CD14-positive monocyte (primary cell): ENCODE measurements at regions not wholly inside any gene's neighbourhood (a gene's known extent, or its start where the extent isn't known, plus 50 kb on each side); places are given as distances from the start of the nearest gene placed in this dataset.

Experiments used
- DNase-seq, 3 donors: peaks; one replicate each; pipeline ENCODE4 v3.0.0-alpha.2; 2011 to 2022
- H2AFZ ChIP-seq: 2 replicates; pipeline ENCODE4 v1.6.0; 2012; ENCODE audit warnings: mild to moderate bottlenecking, low read depth, low read length, inconsistent platforms; ENCODE audit not compliant: insufficient read depth, poor library complexity, severe bottlenecking
- H3K27ac ChIP-seq, 2 donors: 1 replicate in 1 of 2; 2 replicates in 1 of 2; pipeline ENCODE4 v1.5.1; 2012 to 2013; ENCODE audit warnings: low read length in 2 of 2, control low read depth in 1 of 2, inconsistent platforms in 1 of 2, low read depth in 1 of 2, mild to moderate bottlenecking in 1 of 2
- H3K27me3 ChIP-seq, 2 donors: one replicate each; pipeline versions ENCODE4 v1.6.0 to v1.6.1; 2011 to 2013; ENCODE audit warnings: low read length in 2 of 2; ENCODE audit not compliant: control insufficient read depth in 2 of 2, insufficient read depth in 2 of 2
- H3K36me3 ChIP-seq, 2 donors: replicated peaks in 1 of 2; 1 replicate in 1 of 2; 2 replicates in 1 of 2; pipeline versions ENCODE4 v1.5.1 to v1.6.1; 2012 to 2013; ENCODE audit warnings: low read length in 2 of 2, control low read depth in 1 of 2, inconsistent platforms in 1 of 2, mild to moderate bottlenecking in 1 of 2; ENCODE audit not compliant: insufficient read depth in 2 of 2, control insufficient read depth in 1 of 2
- H3K4me1 ChIP-seq, 2 donors: 1 replicate in 1 of 2; 2 replicates in 1 of 2; pipeline versions ENCODE4 v1.5.1 to v1.6.1; 2012 to 2013; ENCODE audit warnings: low read length in 2 of 2, control low read depth in 1 of 2, inconsistent platforms in 1 of 2, mild to moderate bottlenecking in 1 of 2, moderate library complexity in 1 of 2; ENCODE audit not compliant: insufficient read depth in 2 of 2, control insufficient read depth in 1 of 2
- H3K4me2 ChIP-seq: replicated peaks from 2 replicates; pipeline ENCODE3; 2012; ENCODE audit warnings: low read length, moderate library complexity, mild to moderate bottlenecking; ENCODE audit not compliant: poor library complexity, severe bottlenecking; ENCODE audit errors: extremely low read depth
- H3K4me3 ChIP-seq, 3 experiments: fragments of 200-600 bp in 1 of 3; sonication (generic) in 1 of 3; replicated peaks in 1 of 3; 1 replicate in 2 of 3; 2 replicates in 1 of 3; pipeline ENCODE4 v1.5.1; 2011 to 2013; ENCODE audit warnings: low read length in 3 of 3, mild to moderate bottlenecking in 3 of 3, control low read depth in 2 of 3, low read depth in 2 of 3, inconsistent platforms in 1 of 3, moderate library complexity in 1 of 3
- H3K79me2 ChIP-seq: 2 replicates; pipeline ENCODE4 v1.6.0; 2012; ENCODE audit warnings: mild to moderate bottlenecking, control low read depth, inconsistent platforms, low read length, moderate library complexity; ENCODE audit not compliant: insufficient read depth
- H3K9ac ChIP-seq: 2 replicates; pipeline ENCODE4 v1.6.0; 2017; ENCODE audit warnings: low read length, mild to moderate bottlenecking; ENCODE audit not compliant: insufficient read depth, poor library complexity, severe bottlenecking
- H3K9me3 ChIP-seq, 2 donors: replicated peaks in 1 of 2; 1 replicate in 1 of 2; 2 replicates in 1 of 2; pipeline versions ENCODE4 v1.5.1 to v1.6.1; 2012 to 2013; ENCODE audit warnings: low read length in 2 of 2, control low read depth in 1 of 2; ENCODE audit not compliant: control insufficient read depth in 1 of 2, insufficient read depth in 1 of 2
- H4K20me1 ChIP-seq: 2 replicates; pipeline ENCODE4 v1.6.0; 2012; ENCODE audit warnings: mild to moderate bottlenecking, low read length, control low read depth, moderate library complexity; ENCODE audit not compliant: insufficient read depth
- H3K27ac Mint-ChIP-seq, 7 donors: one replicate each; pipeline ENCODE4 v1.8.0; 2020; ENCODE audit warnings: mild to moderate bottlenecking in 7 of 7, mixed read lengths in 7 of 7, moderate library complexity in 6 of 7, inconsistent platforms in 2 of 7
- H3K27me3 Mint-ChIP-seq, 3 donors: one replicate each; pipeline ENCODE4 v1.8.0; 2021 to 2022; ENCODE audit warnings: low read depth in 3 of 3, mild to moderate bottlenecking in 3 of 3, mixed read lengths in 3 of 3, moderate library complexity in 3 of 3, inconsistent platforms in 1 of 3
- H3K36me3 Mint-ChIP-seq, 2 donors: one replicate each; pipeline ENCODE4 v1.8.0; 2020; ENCODE audit warnings: mixed read lengths in 2 of 2, inconsistent platforms in 1 of 2, mild to moderate bottlenecking in 1 of 2
- H3K4me1 Mint-ChIP-seq: one replicate; pipeline ENCODE4 v1.8.0; 2020; ENCODE audit warnings: mild to moderate bottlenecking, mixed read lengths
- H3K4me3 Mint-ChIP-seq, 2 donors: one replicate each; pipeline ENCODE4 v1.8.0; 2020; ENCODE audit warnings: mild to moderate bottlenecking in 2 of 2, mixed read lengths in 2 of 2, moderate library complexity in 1 of 2
- H3K9me3 Mint-ChIP-seq, 7 donors: one replicate each; pipeline ENCODE4 v1.8.0; 2020 to 2022; ENCODE audit warnings: mixed read lengths in 7 of 7, mild to moderate bottlenecking in 6 of 7, moderate library complexity in 6 of 7, inconsistent platforms in 2 of 7
- CTCF ChIP-seq: fragments of 200-600 bp; IDR thresholded peaks from one replicate; pipeline ENCODE4 v1.8.0; 2022; ENCODE audit warnings: antibody characterized with exemption, mild to moderate bottlenecking
- WGBS: methylation state at CpG from one replicate; pipeline ENCODE4 v1.1.5; 2013; ENCODE audit warnings: missing lambda C conversion rate; ENCODE audit not compliant: insufficient coverage; 5-methylcytosine and 5-hydroxymethylcytosine counted together
- intact Hi-C, 2 donors: fragments of 100-400 bp; cut with micrococcal nuclease; formaldehyde crosslinking; loops; one replicate each; pipeline versions ENCODE4 v1.15.0 to v1.15.1; 2023

- TF ChIP-seq CTCF: no peak
- Histone ChIP-seq H3K79me2 (no peaks in the 10 kb centered on the region), H3K4me3 (no peak overlapping the region), H3K9ac (no peak overlapping the region), H3K36me3 (no peaks in the 10 kb centered on the region), H2AFZ (no peak overlapping the region), H3K27me3 (no peaks in the 10 kb centered on the region), H3K4me1 (no peaks in the 10 kb centered on the region), H4K20me1 (no peaks in the 10 kb centered on the region), H3K9me3 (no peaks in the 10 kb centered on the region), H3K4me2 (no peak overlapping the region), H3K27ac (no peak overlapping the region)
- Mint-ChIP-seq H3K27me3 (peaks cover 0 to 4% (median under 1%) of the 10 kb centered on the region in 3 donors), H3K27ac (no peak overlapping the region), H3K36me3 (no peaks in the 10 kb centered on the region), H3K9me3 (peaks cover 0 to 10% (median 0%) of the 10 kb centered on the region in 7 donors), H3K4me1 (no peaks in the 10 kb centered on the region), H3K4me3 (no peak overlapping the region)
- WGBS: no CpG with 5 or more reads among the region's 8 CpGs
- DNase-seq: no peak
- intact Hi-C loops: no loop called here
Observed at GRCh38 chr16:51228097-51228659, 77.1 kb upstream of the SALL1 start.

- Histone ChIP-seq H3K9me3 (no peaks in the 10 kb centered on the region), H3K36me3 (no peaks in the 10 kb centered on the region), H3K4me1 (no peaks in the 10 kb centered on the region), H4K20me1 (no peaks in the 10 kb centered on the region), H3K4me3 (no peak overlapping the region), H3K27ac (no peak overlapping the region), H3K27me3 (no peaks in the 10 kb centered on the region), H2AFZ (no peak overlapping the region), H3K9ac (no peak overlapping the region), H3K4me2 (no peak overlapping the region), H3K79me2 (no peaks in the 10 kb centered on the region)
- no peaks in the 10 kb centered on the region for H3K36me3 Mint-ChIP-seq
- H3K4me3 Mint-ChIP-seq: no peak overlapping the region
- DNase-seq: no peak
- peaks cover 0 to 2% (median 0%) of the 10 kb centered on the region in 3 donors for H3K27me3 Mint-ChIP-seq
- H3K27ac Mint-ChIP-seq: no peak overlapping the region
- no peak for TF ChIP-seq CTCF
- H3K9me3 Mint-ChIP-seq: peaks cover 0 to 7% (median 0%) of the 10 kb centered on the region in 7 donors
- no peaks in the 10 kb centered on the region for H3K4me1 Mint-ChIP-seq
- intact Hi-C loops: no loop called here
- WGBS: 60% methylated on average over 1 of the region's 6 CpGs
Observed at GRCh38 chr16:51225878-51226277, 74.8 kb upstream of the SALL1 start.
